H1 (cell line): ENCODE measurements at regions not wholly inside any gene's neighbourhood (a gene's known extent, or its start where the extent isn't known, plus 50 kb on each side); places are given as distances from the start of the nearest gene placed in this dataset.

ENCODE experiments used
- BRCA1 ChIP-seq: IDR thresholded peaks from 2 replicates; pipeline ENCODE4 v1.6.1; 2012; ENCODE audit warnings: low read depth, low read length, improper control_type of control experiment
- GTF2F1 ChIP-seq: IDR thresholded peaks from 2 replicates; pipeline ENCODE4 v1.6.1; 2012; ENCODE audit warnings: low read depth, low read length, improper control_type of control experiment, borderline replicate concordance

DNA sequence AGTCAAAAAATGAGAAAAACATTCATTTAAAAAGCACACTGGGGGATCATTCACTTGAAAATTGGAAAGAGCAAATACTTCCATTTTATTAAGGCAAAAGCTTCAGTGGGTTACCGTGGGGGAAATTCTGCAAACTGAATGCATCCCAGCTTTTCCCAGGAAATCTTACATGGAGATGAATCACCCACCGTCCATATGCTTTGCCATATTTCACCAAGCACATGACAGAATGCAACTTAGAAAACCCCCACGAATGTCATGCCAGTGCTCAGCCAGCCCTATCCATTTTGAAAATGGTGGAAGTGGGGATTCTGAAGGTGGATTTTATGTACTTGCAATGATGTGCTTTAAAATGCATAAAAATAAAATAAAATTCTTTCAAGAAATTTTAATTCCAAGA, 485.5 kb upstream of the ID2 start:
- no peak for TF ChIP-seq BRCA1
- TF ChIP-seq GTF2F1 = no peak
